ENCODE measurements at regions not wholly inside any gene's neighbourhood (a gene's known extent, or its start where the extent isn't known, plus 50 kb on each side); places are given as distances from the start of the nearest gene placed in this dataset.

- TF ChIP-seq STAT5B (CRISPR knock-in tag; IDR thresholded peaks at IDR 0.05): no peak
- TF ChIP-seq ZBTB5 (IDR thresholded peaks at IDR 0.05): 0 out of 2 replicates have a peak, but pooled peaks have one; percentile 48
- no peak for TF ChIP-seq SAP30 (IDR thresholded peaks at IDR 0.05; ENCODE audit: borderline replicate concordance, insufficient read depth, low read depth, low read length, poor library complexity, severe bottlenecking)
- TF ChIP-seq MTA1 (IDR thresholded peaks at IDR 0.05; ENCODE audit: borderline replicate concordance): peak; percentile 57
- TF ChIP-seq KDM4B (IDR thresholded peaks at IDR 0.05; ENCODE audit: borderline replicate concordance in 2 of 2, low read depth in 1 of 2): no peak
- TF ChIP-seq TARDBP (IDR thresholded peaks at IDR 0.05): no peak
- TF ChIP-seq ZNF324 (CRISPR knock-in tag; IDR thresholded peaks at IDR 0.05): no peak
- TF ChIP-seq RBBP5 (IDR thresholded peaks at IDR 0.05; ENCODE audit: borderline replicate concordance, insufficient read depth, low read length, poor library complexity, severe bottlenecking): no peak
- no peak for TF ChIP-seq ZNF655 (CRISPR knock-in tag; IDR thresholded peaks at IDR 0.05)
- TF ChIP-seq HDAC1 (IDR thresholded peaks at IDR 0.05): peak in 1 of 2 experiments; percentile 33; a peak in 2 of 4 replicates
- TF ChIP-seq CBX5 (IDR thresholded peaks at IDR 0.05; ENCODE audit: borderline replicate concordance, low read depth): no peak
- no peak for TF ChIP-seq HCFC1 (IDR thresholded peaks at IDR 0.05; ENCODE audit: low read depth, low read length)
- no peak for TF ChIP-seq NR4A1 (CRISPR knock-in tag; IDR thresholded peaks at IDR 0.05)
- 0 out of 2 replicates have a peak, but pooled peaks have one; percentile 34 for TF ChIP-seq NR4A1 (tag; IDR thresholded peaks at IDR 0.05)
- no peak for TF ChIP-seq SREBF2 (CRISPR knock-in tag; IDR thresholded peaks at IDR 0.05)
- TF ChIP-seq COPS2 (conservative IDR thresholded peaks at IDR 0.05): no peak
- TF ChIP-seq ETS1 (conservative IDR thresholded peaks at IDR 0.05; ENCODE audit: control insufficient read depth, low read depth, low read length): no peak
- peak; percentile 81 for TF ChIP-seq GABPB1 (CRISPR knock-in tag; IDR thresholded peaks at IDR 0.05)
- TF ChIP-seq NKRF (IDR thresholded peaks at IDR 0.05; ENCODE audit: borderline replicate concordance): 0 out of 2 replicates have a peak, but pooled peaks have one; percentile 55
- peak; percentile 40; the same call in 1 of the 2 replicates for TF ChIP-seq TEAD4 (IDR thresholded peaks at IDR 0.05; ENCODE audit: low read length)
- no peak for TF ChIP-seq TEAD4 (CRISPR knock-in tag; IDR thresholded peaks at IDR 0.05; ENCODE audit: borderline replicate concordance)
Measured at GRCh38 chr6:157757430-157758403, 65.3 kb upstream of the SNX9 start (continued).

All from K562 (cell line).